Gastrocnemius medialis (tissue), 4 donors: ENCODE measurements at regions not wholly inside any gene's neighbourhood (a gene's known extent, or its start where the extent isn't known, plus 50 kb on each side); places are given as distances from the start of the nearest gene placed in this dataset.

ENCODE experiments used
- CTCF ChIP-seq, 5 experiments: fragments of 450-650 bp in 3 of 5; fragments of 200-600 bp in 2 of 5; sonication (generic) in 2 of 5; IDR thresholded peaks in 4 of 5; conservative IDR thresholded peaks in 1 of 5; 1 replicate in 4 of 5; 2 replicates in 1 of 5; pipeline ENCODE4 v1.5.1; 2016 to 2019; ENCODE audit warnings: antibody characterized with exemption in 5 of 5, mild to moderate bottlenecking in 3 of 5, moderate library complexity in 3 of 5
- POLR2A ChIP-seq, 2 donors: fragments of 450-650 bp; IDR thresholded peaks; one replicate each; pipeline ENCODE4 v1.6.1; 2017; ENCODE audit warnings: antibody characterized with exemption in 2 of 2, mild to moderate bottlenecking in 2 of 2, moderate library complexity in 2 of 2

DNA sequence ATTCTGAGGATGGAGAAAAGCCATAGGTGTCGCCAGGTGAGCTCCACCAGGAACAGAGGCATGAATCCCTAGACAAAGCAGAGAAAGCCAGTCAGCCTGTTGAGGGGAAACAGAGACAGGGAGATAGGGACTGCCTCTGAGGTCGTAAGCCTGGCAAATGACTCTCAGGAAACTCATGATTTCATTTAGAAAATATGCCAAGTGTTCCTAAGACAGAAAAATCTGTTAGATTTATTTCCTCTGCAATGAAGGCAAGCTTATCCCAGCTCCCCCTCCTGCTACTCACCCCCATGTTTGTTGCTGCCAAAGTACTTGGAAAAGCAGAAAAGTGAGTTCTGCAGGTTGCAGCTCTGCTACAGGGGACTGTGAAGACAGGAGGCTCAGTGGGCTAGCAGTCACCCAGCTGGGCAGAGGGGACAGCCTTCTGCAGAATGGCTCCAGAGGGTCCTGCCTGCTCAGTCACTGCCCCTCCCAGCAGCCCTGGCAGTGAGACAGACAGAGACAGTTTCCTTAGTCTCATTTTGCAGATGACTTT lies 184.3 kb downstream of the ADRA2A start:
- no peak for TF ChIP-seq CTCF (IDR thresholded peaks at IDR 0.05 in 4 of 5, conservative IDR thresholded peaks at IDR 0.05 in 1 of 5)
- TF ChIP-seq POLR2A (IDR thresholded peaks at IDR 0.05), result no peak
